Prostate gland (tissue), 2 donors: ENCODE measurements at regions not wholly inside any gene's neighbourhood (a gene's known extent, or its start where the extent isn't known, plus 50 kb on each side); places are given as distances from the start of the nearest gene placed in this dataset.

Source experiments
- POLR2AphosphoS5 ChIP-seq: sonication (generic); formaldehyde crosslinking; IDR thresholded peaks from one replicate; pipeline ENCODE4 v1.6.1; 2017; ENCODE audit warnings: antibody characterized with exemption
- TF ChIP-seq, protein P1 (sequence below), 4 experiments: fragments of 200-600 bp in 2 of 4; fragments of 450-650 bp in 2 of 4; sonication (generic) in 2 of 4; IDR thresholded peaks; 1 replicate in 3 of 4; 2 replicates in 1 of 4; pipeline ENCODE4 v1.5.1; 2016 to 2019; ENCODE audit warnings: antibody characterized with exemption in 4 of 4, mild to moderate bottlenecking in 2 of 4, moderate library complexity in 2 of 4

DNA sequence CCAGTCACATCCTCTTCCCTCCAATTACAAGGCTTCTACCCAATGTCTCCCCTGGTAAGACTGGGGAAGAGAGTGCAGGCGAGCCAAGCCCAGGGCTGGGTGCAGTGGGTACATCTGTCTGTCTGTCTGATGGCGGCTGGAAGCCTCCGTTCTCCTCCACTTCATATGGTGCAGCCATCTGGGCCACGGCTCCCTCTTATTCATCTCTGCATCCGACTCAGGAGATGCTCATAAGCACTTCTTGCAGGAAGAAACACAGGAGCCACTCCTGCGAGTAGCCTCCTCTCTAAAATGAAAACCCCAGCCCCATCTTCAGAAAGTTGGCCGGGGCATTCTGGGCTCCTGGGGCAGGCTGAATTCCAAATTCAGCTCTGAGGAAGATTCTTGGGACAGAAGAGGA lies 67.5 kb upstream of the SLC6A6 start:
- TF ChIP-seq, protein P1, sequence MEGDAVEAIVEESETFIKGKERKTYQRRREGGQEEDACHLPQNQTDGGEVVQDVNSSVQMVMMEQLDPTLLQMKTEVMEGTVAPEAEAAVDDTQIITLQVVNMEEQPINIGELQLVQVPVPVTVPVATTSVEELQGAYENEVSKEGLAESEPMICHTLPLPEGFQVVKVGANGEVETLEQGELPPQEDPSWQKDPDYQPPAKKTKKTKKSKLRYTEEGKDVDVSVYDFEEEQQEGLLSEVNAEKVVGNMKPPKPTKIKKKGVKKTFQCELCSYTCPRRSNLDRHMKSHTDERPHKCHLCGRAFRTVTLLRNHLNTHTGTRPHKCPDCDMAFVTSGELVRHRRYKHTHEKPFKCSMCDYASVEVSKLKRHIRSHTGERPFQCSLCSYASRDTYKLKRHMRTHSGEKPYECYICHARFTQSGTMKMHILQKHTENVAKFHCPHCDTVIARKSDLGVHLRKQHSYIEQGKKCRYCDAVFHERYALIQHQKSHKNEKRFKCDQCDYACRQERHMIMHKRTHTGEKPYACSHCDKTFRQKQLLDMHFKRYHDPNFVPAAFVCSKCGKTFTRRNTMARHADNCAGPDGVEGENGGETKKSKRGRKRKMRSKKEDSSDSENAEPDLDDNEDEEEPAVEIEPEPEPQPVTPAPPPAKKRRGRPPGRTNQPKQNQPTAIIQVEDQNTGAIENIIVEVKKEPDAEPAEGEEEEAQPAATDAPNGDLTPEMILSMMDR (IDR thresholded peaks at IDR 0.05): no peak
- no peak for TF ChIP-seq POLR2AphosphoS5
